ENCODE measurements at regions not wholly inside any gene's neighbourhood (a gene's known extent, or its start where the extent isn't known, plus 50 kb on each side); places are given as distances from the start of the nearest gene placed in this dataset.

- TF ChIP-seq, protein P1, sequence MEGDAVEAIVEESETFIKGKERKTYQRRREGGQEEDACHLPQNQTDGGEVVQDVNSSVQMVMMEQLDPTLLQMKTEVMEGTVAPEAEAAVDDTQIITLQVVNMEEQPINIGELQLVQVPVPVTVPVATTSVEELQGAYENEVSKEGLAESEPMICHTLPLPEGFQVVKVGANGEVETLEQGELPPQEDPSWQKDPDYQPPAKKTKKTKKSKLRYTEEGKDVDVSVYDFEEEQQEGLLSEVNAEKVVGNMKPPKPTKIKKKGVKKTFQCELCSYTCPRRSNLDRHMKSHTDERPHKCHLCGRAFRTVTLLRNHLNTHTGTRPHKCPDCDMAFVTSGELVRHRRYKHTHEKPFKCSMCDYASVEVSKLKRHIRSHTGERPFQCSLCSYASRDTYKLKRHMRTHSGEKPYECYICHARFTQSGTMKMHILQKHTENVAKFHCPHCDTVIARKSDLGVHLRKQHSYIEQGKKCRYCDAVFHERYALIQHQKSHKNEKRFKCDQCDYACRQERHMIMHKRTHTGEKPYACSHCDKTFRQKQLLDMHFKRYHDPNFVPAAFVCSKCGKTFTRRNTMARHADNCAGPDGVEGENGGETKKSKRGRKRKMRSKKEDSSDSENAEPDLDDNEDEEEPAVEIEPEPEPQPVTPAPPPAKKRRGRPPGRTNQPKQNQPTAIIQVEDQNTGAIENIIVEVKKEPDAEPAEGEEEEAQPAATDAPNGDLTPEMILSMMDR (conservative IDR thresholded peaks at IDR 0.05; ENCODE audit: low read depth in 2 of 2) = no peak
- TF ChIP-seq ETS1 (IDR thresholded peaks at IDR 0.05) (no peak), EZH2 (IDR thresholded peaks at IDR 0.05; ENCODE audit: low read depth, unreplicated experiment) (no peak), CREB1 (CRISPR knock-in tag; IDR thresholded peaks at IDR 0.05; ENCODE audit: low read depth) (no peak), POLR2AphosphoS5 (IDR thresholded peaks at IDR 0.05; ENCODE audit: low read depth) (no peak), ZNF114 (CRISPR knock-in tag; IDR thresholded peaks at IDR 0.05) (no peak), EZH2phosphoT487 (IDR thresholded peaks at IDR 0.05; ENCODE audit: unreplicated experiment) (no peak), JUNB (IDR thresholded peaks at IDR 0.05; ENCODE audit: unreplicated experiment) (no peak), STAT1 (IDR thresholded peaks at IDR 0.05; ENCODE audit: unreplicated experiment) (no peak), ZNF331 (CRISPR knock-in tag; IDR thresholded peaks at IDR 0.05; ENCODE audit: low read depth) (no peak), ZNF462 (CRISPR knock-in tag; IDR thresholded peaks at IDR 0.05) (no peak)
- TF ChIP-seq, protein P2, sequence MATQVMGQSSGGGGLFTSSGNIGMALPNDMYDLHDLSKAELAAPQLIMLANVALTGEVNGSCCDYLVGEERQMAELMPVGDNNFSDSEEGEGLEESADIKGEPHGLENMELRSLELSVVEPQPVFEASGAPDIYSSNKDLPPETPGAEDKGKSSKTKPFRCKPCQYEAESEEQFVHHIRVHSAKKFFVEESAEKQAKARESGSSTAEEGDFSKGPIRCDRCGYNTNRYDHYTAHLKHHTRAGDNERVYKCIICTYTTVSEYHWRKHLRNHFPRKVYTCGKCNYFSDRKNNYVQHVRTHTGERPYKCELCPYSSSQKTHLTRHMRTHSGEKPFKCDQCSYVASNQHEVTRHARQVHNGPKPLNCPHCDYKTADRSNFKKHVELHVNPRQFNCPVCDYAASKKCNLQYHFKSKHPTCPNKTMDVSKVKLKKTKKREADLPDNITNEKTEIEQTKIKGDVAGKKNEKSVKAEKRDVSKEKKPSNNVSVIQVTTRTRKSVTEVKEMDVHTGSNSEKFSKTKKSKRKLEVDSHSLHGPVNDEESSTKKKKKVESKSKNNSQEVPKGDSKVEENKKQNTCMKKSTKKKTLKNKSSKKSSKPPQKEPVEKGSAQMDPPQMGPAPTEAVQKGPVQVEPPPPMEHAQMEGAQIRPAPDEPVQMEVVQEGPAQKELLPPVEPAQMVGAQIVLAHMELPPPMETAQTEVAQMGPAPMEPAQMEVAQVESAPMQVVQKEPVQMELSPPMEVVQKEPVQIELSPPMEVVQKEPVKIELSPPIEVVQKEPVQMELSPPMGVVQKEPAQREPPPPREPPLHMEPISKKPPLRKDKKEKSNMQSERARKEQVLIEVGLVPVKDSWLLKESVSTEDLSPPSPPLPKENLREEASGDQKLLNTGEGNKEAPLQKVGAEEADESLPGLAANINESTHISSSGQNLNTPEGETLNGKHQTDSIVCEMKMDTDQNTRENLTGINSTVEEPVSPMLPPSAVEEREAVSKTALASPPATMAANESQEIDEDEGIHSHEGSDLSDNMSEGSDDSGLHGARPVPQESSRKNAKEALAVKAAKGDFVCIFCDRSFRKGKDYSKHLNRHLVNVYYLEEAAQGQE (IDR thresholded peaks at IDR 0.05; ENCODE audit: unreplicated experiment) = no peak
Measured at GRCh38 chr3:127038466-127038865, 55.6 kb downstream of the PLXNA1 start.

Measured in GM23338 (cell line).